ENCODE measurements at regions not wholly inside any gene's neighbourhood (a gene's known extent, or its start where the extent isn't known, plus 50 kb on each side); places are given as distances from the start of the nearest gene placed in this dataset.
"Not testable (repeated sequence)": the region's sequence is repeated elsewhere in the genome, so short reads cannot be mapped to it uniquely, and the experiment has no call there.

DNA sequence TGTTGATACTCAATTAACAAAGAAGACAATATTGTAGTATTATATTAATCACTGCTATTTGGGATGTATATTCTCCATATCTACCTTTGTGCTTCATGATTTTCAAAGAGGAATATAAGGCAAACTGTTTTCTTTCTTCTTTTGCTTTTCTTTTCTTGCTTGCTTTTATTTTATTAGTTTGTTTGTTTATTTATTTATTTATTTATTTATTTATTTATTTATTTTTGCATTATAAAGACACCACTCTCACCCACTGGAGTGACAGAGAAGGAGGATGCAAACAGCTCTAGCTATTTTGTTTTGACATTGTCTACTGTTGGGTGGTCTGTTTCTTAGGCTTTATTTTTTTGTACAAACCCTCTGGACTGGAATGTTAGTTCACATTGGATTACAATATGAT, 1352.7 kb downstream of the HACE1 start:
- DNase-seq = no peak

GRCh38 chr6:103505155-103505518, 1354.6 kb downstream of the HACE1 start:
- no peak for DNase-seq

- DNase-seq = no peak
Observed at GRCh38 chr6:103504501-103505154, 1355.1 kb downstream of the HACE1 start.

DNA sequence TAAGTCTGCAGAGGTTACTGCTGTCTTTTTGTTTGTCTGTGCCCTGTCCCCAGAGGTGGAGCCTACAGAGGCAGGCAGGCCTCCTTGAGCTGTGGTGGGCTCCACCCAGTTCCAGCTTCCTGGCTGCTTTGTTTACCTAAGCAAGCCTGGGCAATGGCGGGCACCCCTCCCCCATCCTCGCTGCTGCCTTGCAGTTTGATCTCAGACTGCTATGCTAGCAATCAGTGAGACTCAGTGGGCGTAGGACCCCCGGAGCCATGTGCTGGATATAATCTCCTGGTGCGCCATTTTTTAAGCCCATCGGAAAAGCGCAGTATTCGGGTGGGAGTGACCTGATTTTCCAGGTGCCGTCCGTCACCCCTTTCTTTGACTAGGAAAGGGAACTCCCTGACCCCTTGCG, 1363.1 kb downstream of the HACE1 start:
- not testable (repeated sequence) for DNase-seq

- DNase-seq = no peak
Observed at GRCh38 chr6:103456652-103457051, 1403.1 kb downstream of the HACE1 start.

DNA sequence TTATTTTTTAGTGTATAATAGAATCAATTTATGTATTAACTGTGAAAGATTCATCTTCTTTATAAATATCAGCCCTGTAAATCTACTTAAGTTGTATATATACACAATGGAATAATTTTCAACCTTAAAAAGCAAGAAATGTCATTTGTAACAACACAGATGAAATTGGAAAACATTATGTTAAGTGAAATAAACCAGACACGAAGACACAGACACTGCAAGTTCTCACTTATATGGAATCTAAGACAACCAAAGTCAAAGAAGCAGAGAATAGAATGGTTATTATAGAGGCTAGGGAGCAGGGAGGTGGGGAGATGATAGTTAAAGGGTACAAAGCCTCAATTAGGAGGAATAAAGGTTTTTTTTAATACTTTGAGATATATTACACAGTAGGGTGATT, 1404.4 kb downstream of the HACE1 start:
- DNase-seq = no peak

- DNase-seq = no peak
Observed at GRCh38 chr6:103409475-103409874, 1450.2 kb downstream of the HACE1 start.

- no peak for DNase-seq
Observed at GRCh38 chr6:103405321-103405720, 1454.4 kb downstream of the HACE1 start.

DNA sequence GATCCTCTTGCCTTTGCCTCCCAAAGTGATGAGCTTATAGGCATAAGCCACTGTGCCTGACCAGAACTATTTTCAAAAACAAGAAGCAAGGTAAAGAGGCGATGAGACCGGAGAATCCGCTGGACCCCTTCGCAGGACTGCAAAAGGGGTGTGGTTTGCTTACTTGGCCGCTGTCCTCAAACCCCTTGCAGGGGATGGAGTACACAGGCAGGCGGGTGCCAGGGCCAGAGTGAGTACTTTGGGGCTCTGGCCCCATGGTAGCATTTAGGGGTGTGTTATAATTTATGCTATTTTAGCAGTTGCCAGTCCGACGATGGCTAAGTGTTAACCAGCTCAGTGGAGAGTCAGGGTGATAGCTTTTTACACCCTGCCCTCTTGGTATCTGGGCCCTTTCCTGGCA, 1454.9 kb downstream of the HACE1 start:
- no peak for DNase-seq

GRCh38 chr6:103396768-103397167, 1463.0 kb downstream of the HACE1 start:
- DNase-seq = no peak

- no peak for DNase-seq
Observed at GRCh38 chr6:103379272-103379671, 1480.4 kb downstream of the HACE1 start.

GRCh38 chr6:103367212-103367611, 1492.5 kb downstream of the HACE1 start:
- DNase-seq = no peak

GRCh38 chr6:103356531-103356930, 1503.2 kb downstream of the HACE1 start:
- no peak for DNase-seq

GRCh38 chr6:103344554-103345163, 1515.1 kb downstream of the HACE1 start:
- no peak for DNase-seq

GRCh38 chr6:103335412-103335811, 1524.3 kb downstream of the HACE1 start:
- DNase-seq = no peak

GRCh38 chr6:103326760-103327757, 1532.7 kb downstream of the HACE1 start:
- no peak for DNase-seq

GRCh38 chr6:103313432-103313831, 1546.3 kb downstream of the HACE1 start:
- DNase-seq = no peak

DNA sequence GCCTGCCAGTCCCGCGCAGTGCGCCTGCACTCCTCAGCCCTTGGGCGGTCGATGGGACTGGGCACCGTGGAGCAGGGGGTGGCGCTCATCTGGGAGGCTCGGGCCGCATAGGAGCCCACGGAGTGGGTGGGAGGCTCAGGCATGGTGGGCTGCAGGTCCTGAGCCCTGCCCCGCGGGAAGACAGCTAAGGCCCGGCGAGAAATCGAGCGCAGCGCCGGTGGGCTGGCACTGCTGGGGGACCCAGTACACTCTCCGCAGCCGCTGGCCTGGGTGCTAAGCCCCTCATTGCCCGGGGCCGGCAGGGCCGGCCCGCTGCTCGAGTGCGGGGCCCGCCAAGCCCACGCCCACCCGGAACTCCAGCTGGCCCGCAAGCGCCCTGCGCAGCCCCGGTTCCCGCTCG, 1565.3 kb downstream of the HACE1 start:
- not testable (repeated sequence) for DNase-seq

DNA sequence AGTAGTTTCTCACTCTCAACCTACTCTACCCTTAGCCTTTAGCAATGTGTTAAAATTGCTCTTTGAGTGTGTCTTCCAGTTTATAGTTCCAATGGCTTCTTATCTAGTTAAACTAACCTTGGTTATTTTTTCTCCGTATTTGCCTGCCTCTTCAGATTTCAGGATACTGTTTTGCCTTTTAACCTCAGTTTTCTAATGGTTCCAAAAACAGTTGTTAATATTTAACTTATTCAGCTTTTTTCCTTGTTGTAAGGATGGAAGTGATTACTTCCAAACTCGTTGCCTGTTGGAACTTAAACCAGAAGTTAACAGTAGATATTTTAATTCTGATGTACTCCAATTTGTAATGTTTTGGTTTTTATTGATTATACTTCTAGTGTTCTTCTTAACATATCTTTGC, 1574.9 kb downstream of the HACE1 start:
- DNase-seq = no peak

- no peak for DNase-seq
Observed at GRCh38 chr6:103280417-103280816, 1579.3 kb downstream of the HACE1 start.

DNA sequence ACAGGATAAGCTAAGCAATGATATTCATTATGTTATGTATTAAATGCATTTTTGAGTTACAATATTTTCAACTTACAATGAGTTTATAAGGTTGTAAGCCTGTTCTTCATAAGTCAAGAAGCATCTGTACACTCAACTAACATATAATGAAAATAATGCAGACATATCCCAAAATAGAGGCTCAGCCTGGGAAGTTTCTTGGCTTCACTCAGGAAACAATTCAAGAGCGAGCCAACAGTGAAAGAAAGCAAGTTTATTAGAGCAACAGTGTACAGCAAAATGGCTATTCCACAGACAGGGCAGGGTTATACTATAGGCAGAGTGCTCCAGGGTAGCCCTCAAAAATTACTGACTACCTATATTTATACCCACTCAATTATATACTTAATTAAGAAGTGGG, 1581.8 kb downstream of the HACE1 start:
- no peak for DNase-seq

DNA sequence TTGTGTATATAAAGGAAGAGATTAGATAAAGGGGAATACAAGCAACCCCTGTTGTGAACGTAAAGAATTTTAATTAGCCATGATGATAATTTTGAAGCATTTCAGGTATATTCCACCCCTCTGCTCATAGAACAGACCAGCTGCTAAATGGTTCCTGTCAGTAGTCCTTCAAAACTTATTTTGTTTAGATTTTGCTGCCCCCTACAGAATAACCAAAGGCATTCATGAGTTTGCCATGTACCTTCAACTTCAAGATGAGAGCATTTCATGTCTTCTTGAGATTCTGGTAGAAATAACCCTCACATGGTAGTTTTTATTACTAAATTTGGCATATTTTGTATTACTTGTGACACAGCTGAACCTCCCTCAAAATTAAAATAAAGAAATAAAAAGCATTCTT, 1586.7 kb downstream of the HACE1 start:
- DNase-seq = no peak

GRCh38 chr6:103269581-103269980, 1590.1 kb downstream of the HACE1 start:
- no peak for DNase-seq

DNA sequence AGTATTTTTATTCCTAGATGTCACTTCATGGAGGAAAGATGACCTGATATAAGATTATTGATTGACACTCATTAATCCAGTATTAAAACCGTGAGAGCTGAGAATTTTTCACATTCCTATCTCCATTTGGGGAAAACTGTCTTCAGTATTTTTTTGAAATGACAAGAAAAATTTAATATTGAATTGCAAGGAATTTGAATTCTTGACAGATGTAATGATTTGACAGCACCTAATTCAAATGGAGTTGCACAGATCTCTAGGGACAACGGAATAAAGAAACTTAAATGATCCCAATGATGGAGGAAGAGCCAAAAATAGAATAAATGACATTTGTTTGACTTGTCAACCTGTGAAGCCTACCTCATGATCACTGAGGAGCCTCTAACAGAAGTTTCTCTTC, 1591.4 kb downstream of the HACE1 start:
- DNase-seq = no peak

Measured in suppressor macrophage treated with lipopolysaccharide for 1 hour (primary cell).